ENCODE measurements at regions not wholly inside any gene's neighbourhood (a gene's known extent, or its start where the extent isn't known, plus 50 kb on each side); places are given as distances from the start of the nearest gene placed in this dataset.

- Histone ChIP-seq H3K27me3 (ENCODE audit: control insufficient read depth, insufficient read depth, low read length) (no peaks in the 10 kb centered on the region), H3K27ac (ENCODE audit: low read depth in 2 of 2, low read length in 2 of 2) (no peak overlapping the region), H3K36me3 (ENCODE audit: control insufficient read depth in 2 of 3, insufficient read depth in 3 of 3, low read length in 3 of 3) (no peaks in the 10 kb centered on the region), H3K4me3 (ENCODE audit: low read length in 3 of 3) (no peak overlapping the region), H3K4me1 (ENCODE audit: control insufficient read depth in 2 of 3, insufficient read depth in 2 of 3, low read depth in 1 of 3, low read length in 3 of 3) (no peaks in the 10 kb centered on the region), H3K9me3 (ENCODE audit: control insufficient read depth in 2 of 3, insufficient read depth in 1 of 3, low read length in 3 of 3) (no peaks in the 10 kb centered on the region), H3K9ac (ENCODE audit: low read length in 3 of 3) (no peak overlapping the region)
- FAIRE-seq (no peak), DNase-seq (no peak)
- TF ChIP-seq CTCF (IDR thresholded peaks at IDR 0.05; ENCODE audit: borderline replicate concordance, extremely low read depth, insufficient read depth), result no peak
- intact Hi-C loops (cut with DNase I), result no loop called here
Observed at GRCh38 chr6:100155141-100155540, 161.1 kb upstream of the MCHR2 start.

GRCh38 chr6:100153636-100154275, 159.7 kb upstream of the MCHR2 start:
- Histone ChIP-seq H3K27me3 (ENCODE audit: control insufficient read depth, insufficient read depth, low read length) (no peaks in the 10 kb centered on the region), H3K9ac (ENCODE audit: low read length in 3 of 3) (no peak overlapping the region), H3K36me3 (ENCODE audit: control insufficient read depth in 2 of 3, insufficient read depth in 3 of 3, low read length in 3 of 3) (no peaks in the 10 kb centered on the region), H3K27ac (ENCODE audit: low read depth in 2 of 2, low read length in 2 of 2) (no peak overlapping the region), H3K9me3 (ENCODE audit: control insufficient read depth in 2 of 3, insufficient read depth in 1 of 3, low read length in 3 of 3) (no peaks in the 10 kb centered on the region), H3K4me1 (ENCODE audit: control insufficient read depth in 2 of 3, insufficient read depth in 2 of 3, low read depth in 1 of 3, low read length in 3 of 3) (no peaks in the 10 kb centered on the region), H3K4me3 (ENCODE audit: low read length in 3 of 3) (no peak overlapping the region)
- intact Hi-C loops (cut with DNase I), result no loop called here
- FAIRE-seq, result no peak
- DNase-seq, result no peak
- TF ChIP-seq CTCF (IDR thresholded peaks at IDR 0.05; ENCODE audit: borderline replicate concordance, extremely low read depth, insufficient read depth), result no peak

GRCh38 chr6:100152201-100152600, 158.2 kb upstream of the MCHR2 start:
- no peaks in the 10 kb centered on the region for H3K9me3 ChIP-seq (ENCODE audit: control insufficient read depth in 2 of 3, insufficient read depth in 1 of 3, low read length in 3 of 3)
- H3K27me3 ChIP-seq (ENCODE audit: control insufficient read depth, insufficient read depth, low read length), result no peaks in the 10 kb centered on the region
- DNase-seq, result no peak
- intact Hi-C loops (cut with DNase I), result no loop called here
- no peak overlapping the region for H3K27ac ChIP-seq (ENCODE audit: low read depth in 2 of 2, low read length in 2 of 2)
- TF ChIP-seq CTCF (IDR thresholded peaks at IDR 0.05; ENCODE audit: borderline replicate concordance, extremely low read depth, insufficient read depth), result no peak
- no peaks in the 10 kb centered on the region for H3K36me3 ChIP-seq (ENCODE audit: control insufficient read depth in 2 of 3, insufficient read depth in 3 of 3, low read length in 3 of 3)
- no peak for FAIRE-seq
- no peaks in the 10 kb centered on the region for H3K4me1 ChIP-seq (ENCODE audit: control insufficient read depth in 2 of 3, insufficient read depth in 2 of 3, low read depth in 1 of 3, low read length in 3 of 3)
- no peak overlapping the region for H3K4me3 ChIP-seq (ENCODE audit: low read length in 3 of 3)
- no peak overlapping the region for H3K9ac ChIP-seq (ENCODE audit: low read length in 3 of 3)

GRCh38 chr6:100144991-100145390, 151.0 kb upstream of the MCHR2 start:
- TF ChIP-seq CTCF (IDR thresholded peaks at IDR 0.05; ENCODE audit: borderline replicate concordance, extremely low read depth, insufficient read depth), result no peak
- intact Hi-C loops (cut with DNase I), result no loop called here
- no peaks in the 10 kb centered on the region for H3K36me3 ChIP-seq (ENCODE audit: control insufficient read depth in 2 of 3, insufficient read depth in 3 of 3, low read length in 3 of 3)
- H3K9ac ChIP-seq (ENCODE audit: low read length in 3 of 3), result no peak overlapping the region
- no peak overlapping the region for H3K4me3 ChIP-seq (ENCODE audit: low read length in 3 of 3)
- no peaks in the 10 kb centered on the region for H3K9me3 ChIP-seq (ENCODE audit: control insufficient read depth in 2 of 3, insufficient read depth in 1 of 3, low read length in 3 of 3)
- H3K27me3 ChIP-seq (ENCODE audit: control insufficient read depth, insufficient read depth, low read length), result no peaks in the 10 kb centered on the region
- DNase-seq (no peak), FAIRE-seq (no peak)
- no peaks in the 10 kb centered on the region for H3K4me1 ChIP-seq (ENCODE audit: control insufficient read depth in 2 of 3, insufficient read depth in 2 of 3, low read depth in 1 of 3, low read length in 3 of 3)
- no peak overlapping the region for H3K27ac ChIP-seq (ENCODE audit: low read depth in 2 of 2, low read length in 2 of 2)

Measured in kidney (tissue), 13 donors.